GM23338 (cell line): ENCODE measurements at regions not wholly inside any gene's neighbourhood (a gene's known extent, or its start where the extent isn't known, plus 50 kb on each side); places are given as distances from the start of the nearest gene placed in this dataset.

ENCODE experiments used
- ATAC-seq: fragments of 200-7000 bp; cut with Tn5 transposase; 3 replicates; pipeline ENCODE4 v1.9.1; 2020
- DNase-seq: peaks from one replicate; pipeline ENCODE4 v3.0.0-alpha.2; 2015; ENCODE audit warnings: low spot score
- H2AFZ ChIP-seq: fragments of 200-600 bp; sonication (generic); 2 replicates; pipeline ENCODE4 v1.8.0; 2016; ENCODE audit warnings: antibody characterized with exemption, mild to moderate bottlenecking, moderate library complexity
- H3F3A ChIP-seq: fragments of 200-600 bp; sonication (generic); replicated peaks from 2 replicates; pipeline ENCODE4 v1.8.0; 2017; ENCODE audit warnings: antibody characterized with exemption, mixed run types, low read depth
- H3K27ac ChIP-seq: fragments of 200-600 bp; sonication (generic); 2 replicates; pipeline ENCODE4 v1.6.1; 2016; ENCODE audit warnings: low read depth
- H3K27me3 ChIP-seq: fragments of 200-600 bp; sonication (generic); 2 replicates; pipeline ENCODE4 v1.8.0; 2016; ENCODE audit warnings: mild to moderate bottlenecking, mixed run types, moderate library complexity; ENCODE audit not compliant: insufficient read depth
- H3K36me3 ChIP-seq: fragments of 200-600 bp; sonication (generic); 2 replicates; pipeline ENCODE4 v1.8.0; 2016; ENCODE audit warnings: mild to moderate bottlenecking; ENCODE audit not compliant: insufficient read depth
- H3K4me1 ChIP-seq: fragments of 200-600 bp; sonication (generic); 2 replicates; pipeline ENCODE4 v1.8.0; 2016; ENCODE audit warnings: mild to moderate bottlenecking, moderate library complexity; ENCODE audit not compliant: insufficient read depth
- H3K4me2 ChIP-seq: fragments of 200-600 bp; sonication (generic); 2 replicates; pipeline ENCODE4 v1.7.1; 2017; ENCODE audit warnings: mixed run types
- H3K4me3 ChIP-seq: fragments of 200-600 bp; sonication (generic); 2 replicates; pipeline ENCODE4 v1.6.1; 2016; ENCODE audit warnings: mixed run types
- H3K79me2 ChIP-seq: fragments of 200-600 bp; sonication (generic); replicated peaks from 2 replicates; pipeline ENCODE4 v1.8.0; 2017; ENCODE audit warnings: mild to moderate bottlenecking; ENCODE audit not compliant: insufficient read depth
- H3K9me2 ChIP-seq: fragments of 200-600 bp; sonication (generic); 2 replicates; pipeline ENCODE4 v1.8.0; 2017; ENCODE audit not compliant: insufficient read depth
- H4K20me1 ChIP-seq: fragments of 200-600 bp; sonication (generic); replicated peaks from 2 replicates; pipeline ENCODE4 v1.8.0; 2017; ENCODE audit warnings: mild to moderate bottlenecking; ENCODE audit not compliant: insufficient read depth
- H3K27ac Mint-ChIP-seq: 2 replicates; pipeline ENCODE4 v1.8.0; 2020; ENCODE audit warnings: inconsistent platforms, mild to moderate bottlenecking, moderate library complexity, mixed read lengths
- H3K27me3 Mint-ChIP-seq: 3 replicates; pipeline ENCODE4 v1.8.0; 2022; ENCODE audit warnings: low read depth, mild to moderate bottlenecking, moderate library complexity, mixed read lengths, inconsistent platforms; ENCODE audit not compliant: insufficient read depth, poor library complexity
- H3K36me3 Mint-ChIP-seq: 3 replicates; pipeline ENCODE4 v1.8.0; 2021; ENCODE audit warnings: low read depth, mild to moderate bottlenecking, inconsistent platforms, moderate library complexity, mixed read lengths
- H3K4me1 Mint-ChIP-seq: 3 replicates; pipeline ENCODE4 v1.8.0; 2020; ENCODE audit warnings: mild to moderate bottlenecking, inconsistent platforms, mixed read lengths
- H3K4me3 Mint-ChIP-seq: 3 replicates; pipeline ENCODE4 v1.8.0; 2021; ENCODE audit warnings: moderate library complexity, mild to moderate bottlenecking, inconsistent platforms, mixed read lengths
- H3K9me3 Mint-ChIP-seq: 3 replicates; pipeline ENCODE4 v1.8.0; 2020; ENCODE audit warnings: moderate library complexity, mild to moderate bottlenecking, inconsistent platforms, mixed read lengths
- POLR2AphosphoS5 ChIP-seq: IDR thresholded peaks from 2 replicates; pipeline ENCODE4 v1.6.1; 2016; ENCODE audit warnings: antibody characterized with exemption, low read depth
- TF ChIP-seq, protein P1 (sequence below), 2 experiments: fragments of 200-600 bp in 1 of 2; sonication (generic) in 1 of 2; conservative IDR thresholded peaks; 2 replicates each; pipeline versions ENCODE4 v1.5.1 to v1.6.1; 2016 to 2017; ENCODE audit warnings: antibody characterized with exemption in 2 of 2, low read depth in 2 of 2, mild to moderate bottlenecking in 2 of 2, moderate library complexity in 1 of 2
- TF ChIP-seq, protein P2 (sequence below): fragments of 250-450 bp; sonication (Bioruptor Pico); IDR thresholded peaks from 2 replicates; pipeline ENCODE4 v1.5.0; 2020; ENCODE audit warnings: mild to moderate bottlenecking, moderate library complexity
- TF ChIP-seq, protein P3 (sequence below): IDR thresholded peaks from 2 replicates; pipeline ENCODE4 v1.6.1; 2016; ENCODE audit warnings: antibody characterized with exemption

DNA sequence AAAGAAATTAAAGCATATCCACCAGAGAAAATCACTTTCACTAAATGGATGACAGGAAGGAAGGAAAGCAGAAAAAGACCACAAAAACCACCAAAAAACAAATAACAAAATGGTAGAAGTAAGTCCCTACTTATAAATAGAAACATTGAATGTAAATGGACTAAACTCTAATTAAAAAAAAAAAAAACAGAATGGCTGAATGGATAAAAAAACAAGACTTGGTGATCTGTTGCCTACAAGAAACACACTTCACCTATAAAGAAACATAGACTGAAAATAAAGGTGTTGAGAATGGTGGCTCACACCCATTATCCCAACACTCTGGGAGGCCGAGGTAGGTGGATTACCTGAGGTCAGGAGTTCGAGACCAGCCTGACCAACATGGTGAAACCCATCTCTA is 122.9 kb downstream of the HMHB1 start:
- Mint-ChIP-seq H3K4me3 (no peak overlapping the region), H3K27me3 (peaks cover 5% of the 10 kb centered on the region), H3K9me3 (peaks cover 19% of the 10 kb centered on the region), H3K27ac (no peak overlapping the region), H3K4me1 (peaks cover 10% of the 10 kb centered on the region), H3K36me3 (peaks cover 3% of the 10 kb centered on the region; the same call in 2 of the 3 replicates)
- no peak overlapping the region for H2AFZ ChIP-seq
- peaks cover 14% of the 10 kb centered on the region for H3K4me1 ChIP-seq
- 0 out of 2 replicates have a peak, but pooled peaks cover under 1% of the 10 kb centered on the region for H3K9me2 ChIP-seq
- DNase-seq (no peak), ATAC-seq (no peak)
- TF ChIP-seq POLR2AphosphoS5 = no peak
- TF ChIP-seq, protein P1, sequence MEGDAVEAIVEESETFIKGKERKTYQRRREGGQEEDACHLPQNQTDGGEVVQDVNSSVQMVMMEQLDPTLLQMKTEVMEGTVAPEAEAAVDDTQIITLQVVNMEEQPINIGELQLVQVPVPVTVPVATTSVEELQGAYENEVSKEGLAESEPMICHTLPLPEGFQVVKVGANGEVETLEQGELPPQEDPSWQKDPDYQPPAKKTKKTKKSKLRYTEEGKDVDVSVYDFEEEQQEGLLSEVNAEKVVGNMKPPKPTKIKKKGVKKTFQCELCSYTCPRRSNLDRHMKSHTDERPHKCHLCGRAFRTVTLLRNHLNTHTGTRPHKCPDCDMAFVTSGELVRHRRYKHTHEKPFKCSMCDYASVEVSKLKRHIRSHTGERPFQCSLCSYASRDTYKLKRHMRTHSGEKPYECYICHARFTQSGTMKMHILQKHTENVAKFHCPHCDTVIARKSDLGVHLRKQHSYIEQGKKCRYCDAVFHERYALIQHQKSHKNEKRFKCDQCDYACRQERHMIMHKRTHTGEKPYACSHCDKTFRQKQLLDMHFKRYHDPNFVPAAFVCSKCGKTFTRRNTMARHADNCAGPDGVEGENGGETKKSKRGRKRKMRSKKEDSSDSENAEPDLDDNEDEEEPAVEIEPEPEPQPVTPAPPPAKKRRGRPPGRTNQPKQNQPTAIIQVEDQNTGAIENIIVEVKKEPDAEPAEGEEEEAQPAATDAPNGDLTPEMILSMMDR (conservative IDR thresholded peaks at IDR 0.05; ENCODE audit: low read depth in 2 of 2) = no peak
- TF ChIP-seq, protein P2, sequence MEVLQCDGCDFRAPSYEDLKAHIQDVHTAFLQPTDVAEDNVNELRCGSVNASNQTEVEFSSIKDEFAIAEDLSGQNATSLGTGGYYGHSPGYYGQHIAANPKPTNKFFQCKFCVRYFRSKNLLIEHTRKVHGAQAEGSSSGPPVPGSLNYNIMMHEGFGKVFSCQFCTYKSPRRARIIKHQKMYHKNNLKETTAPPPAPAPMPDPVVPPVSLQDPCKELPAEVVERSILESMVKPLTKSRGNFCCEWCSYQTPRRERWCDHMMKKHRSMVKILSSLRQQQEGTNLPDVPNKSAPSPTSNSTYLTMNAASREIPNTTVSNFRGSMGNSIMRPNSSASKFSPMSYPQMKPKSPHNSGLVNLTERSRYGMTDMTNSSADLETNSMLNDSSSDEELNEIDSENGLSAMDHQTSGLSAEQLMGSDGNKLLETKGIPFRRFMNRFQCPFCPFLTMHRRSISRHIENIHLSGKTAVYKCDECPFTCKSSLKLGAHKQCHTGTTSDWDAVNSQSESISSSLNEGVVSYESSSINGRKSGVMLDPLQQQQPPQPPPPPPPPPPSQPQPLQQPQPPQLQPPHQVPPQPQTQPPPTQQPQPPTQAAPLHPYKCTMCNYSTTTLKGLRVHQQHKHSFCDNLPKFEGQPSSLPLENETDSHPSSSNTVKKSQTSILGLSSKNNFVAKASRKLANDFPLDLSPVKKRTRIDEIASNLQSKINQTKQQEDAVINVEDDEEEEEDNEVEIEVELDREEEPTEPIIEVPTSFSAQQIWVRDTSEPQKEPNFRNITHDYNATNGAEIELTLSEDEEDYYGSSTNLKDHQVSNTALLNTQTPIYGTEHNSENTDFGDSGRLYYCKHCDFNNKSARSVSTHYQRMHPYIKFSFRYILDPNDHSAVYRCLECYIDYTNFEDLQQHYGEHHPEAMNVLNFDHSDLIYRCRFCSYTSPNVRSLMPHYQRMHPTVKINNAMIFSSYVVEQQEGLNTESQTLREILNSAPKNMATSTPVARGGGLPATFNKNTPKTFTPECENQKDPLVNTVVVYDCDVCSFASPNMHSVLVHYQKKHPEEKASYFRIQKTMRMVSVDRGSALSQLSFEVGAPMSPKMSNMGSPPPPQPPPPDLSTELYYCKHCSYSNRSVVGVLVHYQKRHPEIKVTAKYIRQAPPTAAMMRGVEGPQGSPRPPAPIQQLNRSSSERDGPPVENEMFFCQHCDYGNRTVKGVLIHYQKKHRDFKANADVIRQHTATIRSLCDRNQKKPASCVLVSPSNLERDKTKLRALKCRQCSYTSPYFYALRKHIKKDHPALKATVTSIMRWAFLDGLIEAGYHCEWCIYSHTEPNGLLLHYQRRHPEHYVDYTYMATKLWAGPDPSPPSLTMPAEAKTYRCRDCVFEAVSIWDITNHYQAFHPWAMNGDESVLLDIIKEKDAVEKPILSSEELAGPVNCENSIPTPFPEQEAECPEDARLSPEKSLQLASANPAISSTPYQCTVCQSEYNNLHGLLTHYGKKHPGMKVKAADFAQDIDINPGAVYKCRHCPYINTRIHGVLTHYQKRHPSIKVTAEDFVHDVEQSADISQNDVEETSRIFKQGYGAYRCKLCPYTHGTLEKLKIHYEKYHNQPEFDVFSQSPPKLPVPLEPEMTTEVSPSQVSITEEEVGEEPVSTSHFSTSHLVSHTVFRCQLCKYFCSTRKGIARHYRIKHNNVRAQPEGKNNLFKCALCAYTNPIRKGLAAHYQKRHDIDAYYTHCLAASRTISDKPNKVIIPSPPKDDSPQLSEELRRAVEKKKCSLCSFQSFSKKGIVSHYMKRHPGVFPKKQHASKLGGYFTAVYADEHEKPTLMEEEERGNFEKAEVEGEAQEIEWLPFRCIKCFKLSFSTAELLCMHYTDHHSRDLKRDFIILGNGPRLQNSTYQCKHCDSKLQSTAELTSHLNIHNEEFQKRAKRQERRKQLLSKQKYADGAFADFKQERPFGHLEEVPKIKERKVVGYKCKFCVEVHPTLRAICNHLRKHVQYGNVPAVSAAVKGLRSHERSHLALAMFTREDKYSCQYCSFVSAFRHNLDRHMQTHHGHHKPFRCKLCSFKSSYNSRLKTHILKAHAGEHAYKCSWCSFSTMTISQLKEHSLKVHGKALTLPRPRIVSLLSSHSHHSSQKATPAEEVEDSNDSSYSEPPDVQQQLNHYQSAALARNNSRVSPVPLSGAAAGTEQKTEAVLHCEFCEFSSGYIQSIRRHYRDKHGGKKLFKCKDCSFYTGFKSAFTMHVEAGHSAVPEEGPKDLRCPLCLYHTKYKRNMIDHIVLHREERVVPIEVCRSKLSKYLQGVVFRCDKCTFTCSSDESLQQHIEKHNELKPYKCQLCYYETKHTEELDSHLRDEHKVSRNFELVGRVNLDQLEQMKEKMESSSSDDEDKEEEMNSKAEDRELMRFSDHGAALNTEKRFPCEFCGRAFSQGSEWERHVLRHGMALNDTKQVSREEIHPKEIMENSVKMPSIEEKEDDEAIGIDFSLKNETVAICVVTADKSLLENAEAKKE (CRISPR knock-in tag) = no peak
- TF ChIP-seq, protein P3, sequence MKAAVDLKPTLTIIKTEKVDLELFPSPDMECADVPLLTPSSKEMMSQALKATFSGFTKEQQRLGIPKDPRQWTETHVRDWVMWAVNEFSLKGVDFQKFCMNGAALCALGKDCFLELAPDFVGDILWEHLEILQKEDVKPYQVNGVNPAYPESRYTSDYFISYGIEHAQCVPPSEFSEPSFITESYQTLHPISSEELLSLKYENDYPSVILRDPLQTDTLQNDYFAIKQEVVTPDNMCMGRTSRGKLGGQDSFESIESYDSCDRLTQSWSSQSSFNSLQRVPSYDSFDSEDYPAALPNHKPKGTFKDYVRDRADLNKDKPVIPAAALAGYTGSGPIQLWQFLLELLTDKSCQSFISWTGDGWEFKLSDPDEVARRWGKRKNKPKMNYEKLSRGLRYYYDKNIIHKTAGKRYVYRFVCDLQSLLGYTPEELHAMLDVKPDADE = no peak
- no peaks in the 10 kb centered on the region for H3K36me3 ChIP-seq
- no peaks in the 10 kb centered on the region for H3K27me3 ChIP-seq
- H3K4me2 ChIP-seq = no peak overlapping the region
- H3F3A ChIP-seq = no peaks in the 10 kb centered on the region
- H3K27ac ChIP-seq = no peak overlapping the region
- no peaks in the 10 kb centered on the region for H4K20me1 ChIP-seq
- no peak overlapping the region for H3K4me3 ChIP-seq
- H3K79me2 ChIP-seq = no peaks in the 10 kb centered on the region
